Thoracic aorta (tissue), 2 donors: ENCODE measurements at regions not wholly inside any gene's neighbourhood (a gene's known extent, or its start where the extent isn't known, plus 50 kb on each side); places are given as distances from the start of the nearest gene placed in this dataset.

Experiments
- ATAC-seq: fragments of 150-250 bp; one replicate; pipeline ENCODE4 v1.8.0; 2017; ENCODE audit warnings: low read depth; ENCODE audit not compliant: insufficient number of reproducible peaks, low FRiP score
- DNase-seq: peaks from one replicate; pipeline ENCODE4 v3.0.0-alpha.2; 2020; ENCODE audit warnings: low spot score
- H3K27ac ChIP-seq, 2 donors: fragments of 200-600 bp; sonication (generic); 1 replicate in 1 of 2; 2 replicates in 1 of 2; pipeline ENCODE4 v1.5.1; 2016; ENCODE audit warnings: mild to moderate bottlenecking in 2 of 2, moderate library complexity in 2 of 2
- H3K27me3 ChIP-seq: fragments of 200-600 bp; sonication (generic); replicated peaks from 2 replicates; pipeline ENCODE4 v1.6.0; 2016; ENCODE audit warnings: mild to moderate bottlenecking; ENCODE audit not compliant: insufficient read depth
- H3K36me3 ChIP-seq: fragments of 200-600 bp; sonication (generic); one replicate; pipeline ENCODE4 v1.5.1; 2016
- H3K4me1 ChIP-seq, 2 donors: fragments of 200-600 bp; sonication (generic); 1 replicate in 1 of 2; 2 replicates in 1 of 2; pipeline versions ENCODE4 v1.5.1 to v1.6.0; 2016; ENCODE audit warnings: low read depth in 2 of 2, mild to moderate bottlenecking in 1 of 2; ENCODE audit not compliant: control insufficient read depth in 1 of 2
- H3K4me3 ChIP-seq: fragments of 200-600 bp; sonication (generic); 2 replicates; pipeline ENCODE4 v1.5.1; 2016; ENCODE audit warnings: mild to moderate bottlenecking
- H3K9me3 ChIP-seq: fragments of 200-600 bp; sonication (generic); 2 replicates; pipeline ENCODE4 v1.5.1; 2016
- CTCF ChIP-seq: fragments of 200-600 bp; sonication (generic); IDR thresholded peaks from one replicate; pipeline ENCODE4 v1.5.1; 2019; ENCODE audit warnings: antibody characterized with exemption

GRCh38 chr4:89561048-89561447 is 253.4 kb upstream of the GPRIN3 start:
- no peak for TF ChIP-seq CTCF

GRCh38 chr4:89558147-89558546 is 250.5 kb upstream of the GPRIN3 start:
- TF ChIP-seq CTCF, result no peak
- no peaks in the 10 kb centered on the region for H3K4me1 ChIP-seq
- H3K27ac ChIP-seq, result no peak overlapping the region
- no peaks in the 10 kb centered on the region for H3K9me3 ChIP-seq
- ATAC-seq (no peak), DNase-seq (no peak)
- H3K36me3 ChIP-seq, result no peaks in the 10 kb centered on the region
- H3K4me3 ChIP-seq, result no peak overlapping the region
- H3K27me3 ChIP-seq, result no peaks in the 10 kb centered on the region

More at GRCh38 chr4:89561048-89561447, 253.4 kb upstream of the GPRIN3 start:
- Histone ChIP-seq H3K36me3 (no peaks in the 10 kb centered on the region), H3K4me3 (no peak overlapping the region), H3K27me3 (no peaks in the 10 kb centered on the region), H3K27ac (no peak overlapping the region), H3K4me1 (no peaks in the 10 kb centered on the region), H3K9me3 (no peaks in the 10 kb centered on the region)
- DNase-seq (no peak), ATAC-seq (no peak)

GRCh38 chr4:89556601-89557305 is 249.2 kb upstream of the GPRIN3 start:
- Histone ChIP-seq H3K27ac (no peak overlapping the region), H3K36me3 (no peaks in the 10 kb centered on the region), H3K4me3 (no peak overlapping the region), H3K27me3 (no peaks in the 10 kb centered on the region), H3K9me3 (no peaks in the 10 kb centered on the region), H3K4me1 (no peaks in the 10 kb centered on the region)
- no peak for TF ChIP-seq CTCF
- ATAC-seq (no peak), DNase-seq (no peak)

- DNase-seq (no peak), ATAC-seq (no peak)
- H3K4me3 ChIP-seq, result no peak overlapping the region
- H3K9me3 ChIP-seq, result no peaks in the 10 kb centered on the region
- no peaks in the 10 kb centered on the region for H3K36me3 ChIP-seq
- H3K27me3 ChIP-seq, result no peaks in the 10 kb centered on the region
- no peak overlapping the region for H3K27ac ChIP-seq
- no peaks in the 10 kb centered on the region for H3K4me1 ChIP-seq
- TF ChIP-seq CTCF, result no peak
Measured at GRCh38 chr4:89551191-89551590, 243.6 kb upstream of the GPRIN3 start.

- no peak overlapping the region for H3K27ac ChIP-seq
- no peaks in the 10 kb centered on the region for H3K36me3 ChIP-seq
- H3K9me3 ChIP-seq, result no peaks in the 10 kb centered on the region
- no peak for DNase-seq
- no peak overlapping the region for H3K4me3 ChIP-seq
- no peaks in the 10 kb centered on the region for H3K4me1 ChIP-seq
- no peak for ATAC-seq
- H3K27me3 ChIP-seq, result no peaks in the 10 kb centered on the region
- TF ChIP-seq CTCF, result no peak
Measured at GRCh38 chr4:89549907-89550306, 242.3 kb upstream of the GPRIN3 start.
